ENCODE measurements at regions not wholly inside any gene's neighbourhood (a gene's known extent, or its start where the extent isn't known, plus 50 kb on each side); places are given as distances from the start of the nearest gene placed in this dataset.

DNA sequence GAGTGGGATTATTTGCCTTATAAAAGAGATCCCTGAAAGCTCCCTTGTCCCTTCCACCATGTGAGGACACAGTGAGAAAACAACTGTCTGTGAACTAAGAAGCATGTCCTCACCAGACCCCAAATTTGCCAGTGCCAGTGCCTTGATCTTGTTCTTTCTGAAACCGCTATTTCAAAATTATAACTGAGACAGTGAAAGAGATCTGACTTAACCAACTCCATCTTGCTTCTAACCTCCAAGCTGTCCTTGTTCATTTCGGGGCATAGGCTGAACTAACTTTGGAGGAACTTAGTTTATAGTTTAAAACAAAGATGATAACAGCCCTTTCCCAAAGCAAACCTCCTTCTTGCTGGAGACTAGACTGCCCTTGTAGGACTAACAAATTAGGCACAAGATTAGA lies 563.9 kb downstream of the ADCYAP1 start (continued):
- TF ChIP-seq, protein P1, sequence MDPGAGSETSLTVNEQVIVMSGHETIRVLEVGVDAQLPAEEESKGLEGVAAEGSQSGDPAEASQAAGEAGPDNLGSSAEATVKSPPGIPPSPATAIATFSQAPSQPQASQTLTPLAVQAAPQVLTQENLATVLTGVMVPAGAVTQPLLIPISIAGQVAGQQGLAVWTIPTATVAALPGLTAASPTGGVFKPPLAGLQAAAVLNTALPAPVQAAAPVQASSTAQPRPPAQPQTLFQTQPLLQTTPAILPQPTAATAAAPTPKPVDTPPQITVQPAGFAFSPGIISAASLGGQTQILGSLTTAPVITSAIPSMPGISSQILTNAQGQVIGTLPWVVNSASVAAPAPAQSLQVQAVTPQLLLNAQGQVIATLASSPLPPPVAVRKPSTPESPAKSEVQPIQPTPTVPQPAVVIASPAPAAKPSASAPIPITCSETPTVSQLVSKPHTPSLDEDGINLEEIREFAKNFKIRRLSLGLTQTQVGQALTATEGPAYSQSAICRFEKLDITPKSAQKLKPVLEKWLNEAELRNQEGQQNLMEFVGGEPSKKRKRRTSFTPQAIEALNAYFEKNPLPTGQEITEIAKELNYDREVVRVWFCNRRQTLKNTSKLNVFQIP (CRISPR knock-in tag; IDR thresholded peaks at IDR 0.05; ENCODE audit: borderline replicate concordance, low read depth): no peak
- TF ChIP-seq GLIS3 (CRISPR knock-in tag; IDR thresholded peaks at IDR 0.05): no peak
- no peak for TF ChIP-seq TCF4 (CRISPR knock-in tag; IDR thresholded peaks at IDR 0.05; ENCODE audit: borderline replicate concordance)
- no peak for TF ChIP-seq BACH2 (CRISPR knock-in tag; IDR thresholded peaks at IDR 0.05; ENCODE audit: borderline replicate concordance)
- TF ChIP-seq, protein P2, sequence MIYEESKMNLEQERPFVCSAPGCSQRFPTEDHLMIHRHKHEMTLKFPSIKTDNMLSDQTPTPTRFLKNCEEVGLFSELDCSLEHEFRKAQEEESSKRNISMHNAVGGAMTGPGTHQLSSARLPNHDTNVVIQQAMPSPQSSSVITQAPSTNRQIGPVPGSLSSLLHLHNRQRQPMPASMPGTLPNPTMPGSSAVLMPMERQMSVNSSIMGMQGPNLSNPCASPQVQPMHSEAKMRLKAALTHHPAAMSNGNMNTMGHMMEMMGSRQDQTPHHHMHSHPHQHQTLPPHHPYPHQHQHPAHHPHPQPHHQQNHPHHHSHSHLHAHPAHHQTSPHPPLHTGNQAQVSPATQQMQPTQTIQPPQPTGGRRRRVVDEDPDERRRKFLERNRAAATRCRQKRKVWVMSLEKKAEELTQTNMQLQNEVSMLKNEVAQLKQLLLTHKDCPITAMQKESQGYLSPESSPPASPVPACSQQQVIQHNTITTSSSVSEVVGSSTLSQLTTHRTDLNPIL (CRISPR knock-in tag; IDR thresholded peaks at IDR 0.05; ENCODE audit: low read depth): no peak
- TF ChIP-seq ZNF70 (CRISPR knock-in tag; IDR thresholded peaks at IDR 0.05): no peak
- no peak for TF ChIP-seq ZFP3 (CRISPR knock-in tag; IDR thresholded peaks at IDR 0.05)
- no peak for TF ChIP-seq SNAI2 (CRISPR knock-in tag; IDR thresholded peaks at IDR 0.05)
- no peak for TF ChIP-seq TOX (CRISPR knock-in tag; IDR thresholded peaks at IDR 0.05; ENCODE audit: borderline replicate concordance)
- TF ChIP-seq CSDC2 (CRISPR knock-in tag; IDR thresholded peaks at IDR 0.05): no peak
- no peak for TF ChIP-seq OSR1 (CRISPR knock-in tag; IDR thresholded peaks at IDR 0.05)

DNA sequence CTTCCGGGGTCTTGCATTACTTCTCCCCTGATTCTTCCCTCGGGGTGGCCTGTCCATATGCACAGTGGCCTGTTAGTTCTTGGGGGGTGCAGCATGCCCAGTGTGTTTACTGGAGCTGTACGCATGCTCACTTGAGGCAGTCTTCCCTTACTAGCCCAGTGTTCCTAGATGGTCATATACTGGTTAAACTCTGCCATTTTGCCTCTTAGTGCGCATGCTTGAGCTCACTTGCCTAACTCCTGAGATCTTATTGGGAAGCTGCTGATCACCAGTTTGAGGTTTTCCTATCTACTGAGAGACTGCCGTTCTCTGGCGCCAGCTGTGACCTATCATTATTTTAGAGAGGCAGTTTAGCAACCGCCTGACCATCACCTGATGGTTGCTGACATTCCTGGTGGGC lies 571.2 kb downstream of the ADCYAP1 start:
- TF ChIP-seq ZNF70 (CRISPR knock-in tag; IDR thresholded peaks at IDR 0.05): no peak
- no peak for TF ChIP-seq ZNF8 (CRISPR knock-in tag; IDR thresholded peaks at IDR 0.05)
- TF ChIP-seq, protein P3, sequence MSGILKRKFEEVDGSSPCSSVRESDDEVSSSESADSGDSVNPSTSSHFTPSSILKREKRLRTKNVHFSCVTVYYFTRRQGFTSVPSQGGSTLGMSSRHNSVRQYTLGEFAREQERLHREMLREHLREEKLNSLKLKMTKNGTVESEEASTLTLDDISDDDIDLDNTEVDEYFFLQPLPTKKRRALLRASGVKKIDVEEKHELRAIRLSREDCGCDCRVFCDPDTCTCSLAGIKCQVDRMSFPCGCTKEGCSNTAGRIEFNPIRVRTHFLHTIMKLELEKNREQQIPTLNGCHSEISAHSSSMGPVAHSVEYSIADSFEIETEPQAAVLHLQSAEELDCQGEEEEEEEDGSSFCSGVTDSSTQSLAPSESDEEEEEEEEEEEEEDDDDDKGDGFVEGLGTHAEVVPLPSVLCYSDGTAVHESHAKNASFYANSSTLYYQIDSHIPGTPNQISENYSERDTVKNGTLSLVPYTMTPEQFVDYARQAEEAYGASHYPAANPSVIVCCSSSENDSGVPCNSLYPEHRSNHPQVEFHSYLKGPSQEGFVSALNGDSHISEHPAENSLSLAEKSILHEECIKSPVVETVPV (CRISPR knock-in tag; IDR thresholded peaks at IDR 0.05): no peak
- no peak for TF ChIP-seq PPARA (CRISPR knock-in tag; IDR thresholded peaks at IDR 0.05; ENCODE audit: borderline replicate concordance)
- TF ChIP-seq, protein P1 (CRISPR knock-in tag; IDR thresholded peaks at IDR 0.05; ENCODE audit: borderline replicate concordance, low read depth): no peak
- TF ChIP-seq BACH2 (CRISPR knock-in tag; IDR thresholded peaks at IDR 0.05; ENCODE audit: borderline replicate concordance): no peak
- no peak for TF ChIP-seq ZNF565 (CRISPR knock-in tag; conservative IDR thresholded peaks at IDR 0.05; ENCODE audit: low read depth)
- TF ChIP-seq ZC3H10 (CRISPR knock-in tag; IDR thresholded peaks at IDR 0.05): no peak
- TF ChIP-seq ZFP3 (CRISPR knock-in tag; IDR thresholded peaks at IDR 0.05): no peak
- no peak for ATAC-seq

DNA sequence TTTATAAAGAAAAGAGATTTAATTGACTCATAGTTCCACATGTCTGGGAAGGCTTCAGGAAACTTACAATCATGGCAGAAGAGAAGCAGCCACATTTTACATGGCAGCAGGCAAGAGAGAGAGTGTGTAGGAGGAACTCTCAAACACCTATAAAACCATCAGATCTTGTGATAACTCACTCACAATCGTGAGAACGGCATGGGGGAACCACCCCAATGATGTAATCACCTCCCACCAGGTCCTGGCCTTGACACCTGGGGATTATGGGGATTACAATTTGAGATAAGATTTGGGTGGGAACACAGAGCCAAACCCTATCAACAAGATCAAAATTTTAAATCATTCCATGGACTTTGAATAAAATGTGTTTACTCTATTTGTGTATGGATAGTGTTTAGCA lies 575.6 kb downstream of the ADCYAP1 start:
- TF ChIP-seq GLIS3 (CRISPR knock-in tag; IDR thresholded peaks at IDR 0.05) (no peak), BACH2 (CRISPR knock-in tag; IDR thresholded peaks at IDR 0.05; ENCODE audit: borderline replicate concordance) (no peak), CSDC2 (CRISPR knock-in tag; IDR thresholded peaks at IDR 0.05) (no peak), ZFP30 (CRISPR knock-in tag; IDR thresholded peaks at IDR 0.05) (no peak), OSR1 (CRISPR knock-in tag; IDR thresholded peaks at IDR 0.05) (no peak), ESRRG (CRISPR knock-in tag; IDR thresholded peaks at IDR 0.05) (no peak), ZNF8 (CRISPR knock-in tag; IDR thresholded peaks at IDR 0.05) (no peak), ZC3H10 (CRISPR knock-in tag; IDR thresholded peaks at IDR 0.05) (no peak), SNAI2 (CRISPR knock-in tag; IDR thresholded peaks at IDR 0.05) (no peak), ARNTL (CRISPR knock-in tag; IDR thresholded peaks at IDR 0.05; ENCODE audit: borderline replicate concordance, low read depth) (no peak), TOX (CRISPR knock-in tag; IDR thresholded peaks at IDR 0.05; ENCODE audit: borderline replicate concordance) (no peak), RARB (CRISPR knock-in tag; IDR thresholded peaks at IDR 0.05) (no peak), TCF4 (CRISPR knock-in tag; IDR thresholded peaks at IDR 0.05; ENCODE audit: borderline replicate concordance) (no peak)
- TF ChIP-seq, protein P3 (CRISPR knock-in tag; IDR thresholded peaks at IDR 0.05): no peak
- TF ChIP-seq, protein P4, sequence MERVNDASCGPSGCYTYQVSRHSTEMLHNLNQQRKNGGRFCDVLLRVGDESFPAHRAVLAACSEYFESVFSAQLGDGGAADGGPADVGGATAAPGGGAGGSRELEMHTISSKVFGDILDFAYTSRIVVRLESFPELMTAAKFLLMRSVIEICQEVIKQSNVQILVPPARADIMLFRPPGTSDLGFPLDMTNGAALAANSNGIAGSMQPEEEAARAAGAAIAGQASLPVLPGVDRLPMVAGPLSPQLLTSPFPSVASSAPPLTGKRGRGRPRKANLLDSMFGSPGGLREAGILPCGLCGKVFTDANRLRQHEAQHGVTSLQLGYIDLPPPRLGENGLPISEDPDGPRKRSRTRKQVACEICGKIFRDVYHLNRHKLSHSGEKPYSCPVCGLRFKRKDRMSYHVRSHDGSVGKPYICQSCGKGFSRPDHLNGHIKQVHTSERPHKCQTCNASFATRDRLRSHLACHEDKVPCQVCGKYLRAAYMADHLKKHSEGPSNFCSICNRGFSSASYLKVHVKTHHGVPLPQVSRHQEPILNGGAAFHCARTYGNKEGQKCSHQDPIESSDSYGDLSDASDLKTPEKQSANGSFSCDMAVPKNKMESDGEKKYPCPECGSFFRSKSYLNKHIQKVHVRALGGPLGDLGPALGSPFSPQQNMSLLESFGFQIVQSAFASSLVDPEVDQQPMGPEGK (CRISPR knock-in tag; IDR thresholded peaks at IDR 0.05; ENCODE audit: borderline replicate concordance): no peak

More for the DNA sequence above, 575.6 kb downstream of the ADCYAP1 start:
- ATAC-seq: no peak

Measured in SK-N-SH treated with all-trans-retinoic acid at 6 μM for 48 hours (cell line).